ENCODE measurements at regions not wholly inside any gene's neighbourhood (a gene's known extent, or its start where the extent isn't known, plus 50 kb on each side); places are given as distances from the start of the nearest gene placed in this dataset.

- H4K20me1 ChIP-seq (replicated peaks; ENCODE audit: control insufficient read depth, extremely low read depth, insufficient read depth, low read length): no peaks in the 10 kb centered on the region
- H2AFZ ChIP-seq (ENCODE audit: low read depth, low read length): no peak overlapping the region
- no peaks in the 10 kb centered on the region for H3K9me3 ChIP-seq (replicated peaks; ENCODE audit: control insufficient read depth, insufficient read depth, low read length)
- H3K36me3 ChIP-seq (ENCODE audit: control insufficient read depth in 2 of 2, extremely low read depth in 1 of 2, insufficient read depth in 2 of 2, low read length in 2 of 2): no peaks in the 10 kb centered on the region
- H3K27me3 ChIP-seq (ENCODE audit: control insufficient read depth in 2 of 2, insufficient read depth in 2 of 2, low read length in 2 of 2): no peaks in the 10 kb centered on the region
- H3K4me1 ChIP-seq (ENCODE audit: control insufficient read depth, extremely low read depth, insufficient read depth, low read length): no peaks in the 10 kb centered on the region
- no peak overlapping the region for H3K9ac ChIP-seq (replicated peaks; ENCODE audit: extremely low read depth, insufficient read depth, low read length)
- no peak overlapping the region for H3K4me2 ChIP-seq (ENCODE audit: insufficient read depth, low read length)
- no peak overlapping the region for H3K27ac ChIP-seq (ENCODE audit: insufficient read depth, low read depth, low read length)
- POLR2A ChIA-PET: no interaction called here
- no peak for TF ChIP-seq GATA2 (IDR thresholded peaks at IDR 0.05; ENCODE audit: insufficient read depth, insufficient read length, low read depth, low read length)
- no peak for TF ChIP-seq MYC (IDR thresholded peaks at IDR 0.05; ENCODE audit: low read depth, low read length)
- no peak for TF ChIP-seq FOS (IDR thresholded peaks at IDR 0.05; ENCODE audit: borderline replicate concordance, insufficient read depth, low read length)
- TF ChIP-seq CTCF (IDR thresholded peaks at IDR 0.05; ENCODE audit: extremely low read depth in 1 of 2, insufficient read depth in 1 of 2, low read depth in 1 of 2, low read length in 2 of 2): no peak
- TF ChIP-seq JUN (IDR thresholded peaks at IDR 0.05; ENCODE audit: borderline replicate concordance, insufficient read depth, insufficient read length, low read depth): no peak
- no peak for TF ChIP-seq MAX (IDR thresholded peaks at IDR 0.05; ENCODE audit: insufficient read depth, insufficient read length)
- CTCF ChIA-PET: no interaction called here
- intact Hi-C loops (cut with micrococcal nuclease) (no loop called here), dilution Hi-C loops (cut with MboI; ENCODE audit: extremely low pct_ligation_motif_present, low sequenced_read_pairs) (no loop called here)
- H3K4me3 ChIP-seq (replicated peaks in 1 of 3; ENCODE audit: insufficient read depth in 1 of 3, low read depth in 1 of 3, low read length in 3 of 3): no peak overlapping the region
- DNase-seq (ENCODE audit: low read depth, low spot score): no peak
- H3K9me1 ChIP-seq (replicated peaks; ENCODE audit: control insufficient read depth, extremely low read depth, insufficient read depth, low read length): no peaks in the 10 kb centered on the region
- BruUV-seq (replicated peaks): no TSS peak
- H3K79me2 ChIP-seq (ENCODE audit: control insufficient read depth, insufficient read depth, low read length): no peaks in the 10 kb centered on the region
- FAIRE-seq: no peak
Observed at GRCh38 chr12:102735104-102735503, 181.9 kb downstream of the PAH start.

- dilution Hi-C loops (cut with MboI; ENCODE audit: extremely low pct_ligation_motif_present, low sequenced_read_pairs) (no loop called here), intact Hi-C loops (cut with micrococcal nuclease) (no loop called here)
- no peaks in the 10 kb centered on the region for H4K20me1 ChIP-seq (replicated peaks; ENCODE audit: control insufficient read depth, extremely low read depth, insufficient read depth, low read length)
- no peak for DNase-seq (ENCODE audit: low read depth, low spot score)
- H3K36me3 ChIP-seq (ENCODE audit: control insufficient read depth in 2 of 2, extremely low read depth in 1 of 2, insufficient read depth in 2 of 2, low read length in 2 of 2): no peaks in the 10 kb centered on the region
- H3K27ac ChIP-seq (ENCODE audit: insufficient read depth, low read depth, low read length): no peak overlapping the region
- no peaks in the 10 kb centered on the region for H3K27me3 ChIP-seq (ENCODE audit: control insufficient read depth in 2 of 2, insufficient read depth in 2 of 2, low read length in 2 of 2)
- H3K9me1 ChIP-seq (replicated peaks; ENCODE audit: control insufficient read depth, extremely low read depth, insufficient read depth, low read length): no peaks in the 10 kb centered on the region
- no peak overlapping the region for H3K4me3 ChIP-seq (replicated peaks in 1 of 3; ENCODE audit: insufficient read depth in 1 of 3, low read depth in 1 of 3, low read length in 3 of 3)
- no peak for TF ChIP-seq GATA2 (IDR thresholded peaks at IDR 0.05; ENCODE audit: insufficient read depth, insufficient read length, low read depth, low read length)
- no peak for TF ChIP-seq CTCF (IDR thresholded peaks at IDR 0.05; ENCODE audit: extremely low read depth in 1 of 2, insufficient read depth in 1 of 2, low read depth in 1 of 2, low read length in 2 of 2)
- TF ChIP-seq EZH2 (IDR thresholded peaks at IDR 0.05; ENCODE audit: borderline replicate concordance, low read depth, low read length, severe bottlenecking): no peak
- TF ChIP-seq MAX (IDR thresholded peaks at IDR 0.05; ENCODE audit: insufficient read depth, insufficient read length): no peak
- TF ChIP-seq POLR2A (IDR thresholded peaks at IDR 0.05; ENCODE audit: low read depth, low read length): no peak
- TF ChIP-seq MYC (IDR thresholded peaks at IDR 0.05; ENCODE audit: low read depth, low read length): no peak
- TF ChIP-seq JUN (IDR thresholded peaks at IDR 0.05; ENCODE audit: borderline replicate concordance, insufficient read depth, insufficient read length, low read depth): no peak
- TF ChIP-seq POLR2AphosphoS5 (IDR thresholded peaks at IDR 0.05; ENCODE audit: insufficient read depth, low read depth, low read length): no peak
- CTCF ChIA-PET: no interaction called here
- H3K9me3 ChIP-seq (replicated peaks; ENCODE audit: control insufficient read depth, insufficient read depth, low read length): no peaks in the 10 kb centered on the region
- POLR2A ChIA-PET: no interaction called here
- no peak overlapping the region for H3K4me2 ChIP-seq (ENCODE audit: insufficient read depth, low read length)
- no TSS peak for BruUV-seq (replicated peaks)
- H2AFZ ChIP-seq (ENCODE audit: low read depth, low read length): no peak overlapping the region
- H3K9ac ChIP-seq (replicated peaks; ENCODE audit: extremely low read depth, insufficient read depth, low read length): no peak overlapping the region
- no peaks in the 10 kb centered on the region for H3K4me1 ChIP-seq (ENCODE audit: control insufficient read depth, extremely low read depth, insufficient read depth, low read length)
- no peaks in the 10 kb centered on the region for H3K79me2 ChIP-seq (ENCODE audit: control insufficient read depth, insufficient read depth, low read length)
- FAIRE-seq: no peak
Observed at GRCh38 chr12:102730996-102731395, 186.0 kb downstream of the PAH start.

Data from endothelial cell of umbilical vein (primary cell).